ENCODE measurements at regions not wholly inside any gene's neighbourhood (a gene's known extent, or its start where the extent isn't known, plus 50 kb on each side); places are given as distances from the start of the nearest gene placed in this dataset.

DNA sequence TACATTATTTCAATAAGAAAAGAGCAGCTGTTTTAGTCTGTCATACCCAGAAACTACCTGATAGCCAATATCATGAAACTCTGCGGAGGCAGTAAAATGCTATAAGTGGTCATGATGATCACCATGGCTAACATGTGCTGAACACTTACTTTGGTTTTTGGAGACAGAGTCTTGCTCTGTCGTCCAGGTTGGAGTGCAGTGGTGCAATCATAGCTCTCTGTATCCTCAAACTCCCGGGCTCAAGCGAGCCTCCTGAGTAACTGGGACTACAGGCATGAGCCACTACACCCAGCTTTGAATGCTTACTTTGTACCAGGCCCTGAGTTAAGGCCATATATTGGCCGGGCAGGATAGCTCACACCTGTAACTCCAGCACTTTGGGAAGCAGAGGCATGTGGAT is 101.2 kb upstream of the DHX40 start:
- Mint-ChIP-seq H3K27ac (ENCODE audit: unreplicated experiment) (no peak overlapping the region), H3K9me3 (ENCODE audit: low read depth) (no peaks in the 10 kb centered on the region)

GRCh38 chr17:59465949-59466307 is 99.5 kb upstream of the DHX40 start:
- Mint-ChIP-seq H3K4me1 (ENCODE audit: low read depth) (no peaks in the 10 kb centered on the region), H3K36me3 (ENCODE audit: low read depth) (no peaks in the 10 kb centered on the region), H3K4me3 (ENCODE audit: unreplicated experiment) (no peak overlapping the region), H3K27me3 (ENCODE audit: low read depth) (no peaks in the 10 kb centered on the region), H3K9me3 (ENCODE audit: low read depth) (no peaks in the 10 kb centered on the region), H3K27ac (ENCODE audit: unreplicated experiment) (no peak overlapping the region)
- DNase-seq (ENCODE audit: low spot score): no peak
- no peak for TF ChIP-seq CTCF (IDR thresholded peaks at IDR 0.05)

More for the DNA sequence above, 101.2 kb upstream of the DHX40 start:
- H3K4me3 Mint-ChIP-seq (ENCODE audit: unreplicated experiment): no peak overlapping the region
- TF ChIP-seq CTCF (IDR thresholded peaks at IDR 0.05): no peak
- H3K4me1 Mint-ChIP-seq (ENCODE audit: low read depth): no peaks in the 10 kb centered on the region
- H3K27me3 Mint-ChIP-seq (ENCODE audit: low read depth): peaks cover 5% of the 10 kb centered on the region
- no peaks in the 10 kb centered on the region for H3K36me3 Mint-ChIP-seq (ENCODE audit: low read depth)
- DNase-seq (ENCODE audit: low spot score): no peak

DNA sequence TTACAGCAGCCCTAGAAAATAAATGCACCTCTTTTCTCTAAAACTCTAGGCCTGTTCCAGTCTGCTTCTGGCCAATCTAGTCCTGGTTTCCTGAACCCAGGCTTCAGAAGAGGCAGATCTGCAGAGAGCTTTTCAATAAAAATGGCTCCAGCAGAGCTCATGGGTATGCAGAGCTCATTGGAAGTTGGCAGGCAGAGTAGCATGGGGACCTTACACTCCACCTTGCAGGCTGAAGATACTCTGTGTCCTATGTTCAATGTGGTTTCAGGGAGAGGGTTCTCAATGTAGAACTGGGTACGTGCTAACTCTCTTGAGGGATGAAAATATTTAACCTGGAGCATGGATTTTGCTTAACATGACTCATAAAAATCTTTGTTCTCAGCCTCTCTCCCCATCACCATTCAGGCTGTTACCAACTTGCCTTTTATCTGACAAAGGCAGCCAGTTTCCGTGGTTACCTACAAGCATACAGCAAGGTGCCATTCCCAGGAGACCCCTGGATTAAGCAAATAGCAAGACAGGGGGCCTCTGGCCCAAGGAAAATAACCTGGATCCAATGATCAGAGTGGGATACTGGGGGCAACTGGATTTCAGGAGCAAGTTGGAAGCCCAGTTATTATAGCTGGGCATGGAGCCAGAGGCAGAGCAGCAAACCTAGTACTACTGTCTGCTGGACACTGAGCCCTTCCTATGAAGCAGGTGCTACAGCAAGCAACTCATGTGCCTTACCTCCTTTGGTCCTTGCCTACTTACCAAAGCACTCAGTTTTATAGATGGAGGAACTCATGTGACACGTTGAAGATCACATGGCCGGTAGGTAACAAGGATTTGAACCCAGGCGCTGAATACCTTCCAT is 98.2 kb upstream of the DHX40 start:
- H3K4me3 Mint-ChIP-seq (ENCODE audit: unreplicated experiment): no peak overlapping the region
- H3K4me1 Mint-ChIP-seq (ENCODE audit: low read depth): no peaks in the 10 kb centered on the region
- no peak overlapping the region for H3K27ac Mint-ChIP-seq (ENCODE audit: unreplicated experiment)
- no peak for TF ChIP-seq CTCF (IDR thresholded peaks at IDR 0.05)
- DNase-seq (ENCODE audit: low spot score): no peak
- no peaks in the 10 kb centered on the region for H3K9me3 Mint-ChIP-seq (ENCODE audit: low read depth)
- H3K27me3 Mint-ChIP-seq (ENCODE audit: low read depth): no peaks in the 10 kb centered on the region
- no peaks in the 10 kb centered on the region for H3K36me3 Mint-ChIP-seq (ENCODE audit: low read depth)

DNA sequence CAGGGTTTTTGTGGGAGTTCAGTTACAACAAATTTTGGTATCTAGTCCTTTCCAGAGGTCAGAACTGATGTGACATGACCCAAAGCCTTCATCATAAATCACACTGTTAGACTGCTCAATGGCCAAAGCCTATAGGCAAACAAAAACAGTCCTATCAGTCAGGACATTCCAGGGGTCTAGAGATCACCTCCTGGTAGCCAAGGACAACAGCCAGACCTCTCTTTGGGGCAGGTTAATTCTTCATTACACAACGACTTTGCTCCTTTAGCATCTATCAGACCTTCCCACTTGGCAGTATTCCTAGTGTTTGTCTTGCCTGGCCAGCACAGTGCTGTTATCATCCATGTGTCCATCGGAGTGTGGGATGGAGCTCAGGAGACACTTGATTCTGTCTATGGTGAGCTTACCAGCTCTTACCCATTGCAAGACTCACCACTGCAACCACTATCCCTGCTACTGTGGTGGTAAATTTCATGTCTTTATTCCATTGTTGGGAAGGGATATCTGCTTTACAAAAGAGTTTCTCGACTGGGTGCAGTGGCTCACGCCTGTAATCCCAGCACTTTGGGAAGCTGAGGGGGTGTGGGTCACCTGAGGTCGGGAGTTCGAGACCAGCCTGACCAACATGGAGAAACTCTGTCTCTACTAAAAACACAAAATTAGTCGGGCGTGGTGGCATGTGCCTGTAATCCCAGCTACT is 95.5 kb upstream of the DHX40 start:
- no peak for DNase-seq (ENCODE audit: low spot score)
- no peaks in the 10 kb centered on the region for H3K4me1 Mint-ChIP-seq (ENCODE audit: low read depth)
- H3K4me3 Mint-ChIP-seq (ENCODE audit: unreplicated experiment): no peak overlapping the region
- H3K36me3 Mint-ChIP-seq (ENCODE audit: low read depth): no peaks in the 10 kb centered on the region
- no peaks in the 10 kb centered on the region for H3K27me3 Mint-ChIP-seq (ENCODE audit: low read depth)
- no peak overlapping the region for H3K27ac Mint-ChIP-seq (ENCODE audit: unreplicated experiment)
- no peak for TF ChIP-seq CTCF (IDR thresholded peaks at IDR 0.05)
- no peaks in the 10 kb centered on the region for H3K9me3 Mint-ChIP-seq (ENCODE audit: low read depth)

DNA sequence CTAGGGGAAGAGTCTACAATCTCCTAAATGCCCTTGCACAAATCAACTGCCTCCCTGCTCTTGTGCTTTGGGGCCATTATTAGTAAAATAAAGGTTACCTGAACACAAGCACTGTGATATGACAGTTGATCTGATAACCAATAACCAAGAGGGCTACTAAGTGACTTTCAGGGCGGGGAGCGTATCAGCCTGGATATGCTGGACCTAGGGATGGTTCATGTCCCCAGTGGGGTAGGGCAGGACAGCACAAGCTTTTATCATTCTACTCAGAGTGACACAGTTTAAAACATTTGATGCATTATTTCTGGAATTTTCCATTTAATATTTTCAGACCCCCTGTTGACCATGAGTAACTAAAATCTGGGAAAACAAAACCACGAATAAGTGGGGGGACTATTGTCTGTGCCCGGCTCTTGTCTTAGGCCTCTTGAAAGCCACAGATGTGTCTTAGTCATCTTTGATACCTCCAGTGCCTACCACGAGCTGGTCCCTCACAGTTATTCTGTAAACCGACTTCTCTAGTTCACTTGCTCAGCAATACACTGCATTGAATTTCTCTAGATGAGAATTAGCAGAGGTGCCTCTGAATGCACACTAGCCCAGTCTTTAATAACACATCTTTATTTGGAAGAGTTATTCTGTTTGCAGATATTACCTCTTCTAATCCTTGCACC is 94.6 kb upstream of the DHX40 start:
- Mint-ChIP-seq H3K4me1 (ENCODE audit: low read depth) (no peaks in the 10 kb centered on the region), H3K27me3 (ENCODE audit: low read depth) (no peaks in the 10 kb centered on the region), H3K4me3 (ENCODE audit: unreplicated experiment) (no peak overlapping the region), H3K27ac (ENCODE audit: unreplicated experiment) (no peak overlapping the region), H3K36me3 (ENCODE audit: low read depth) (no peaks in the 10 kb centered on the region), H3K9me3 (ENCODE audit: low read depth) (no peaks in the 10 kb centered on the region)
- DNase-seq (ENCODE audit: low spot score): no peak
- no peak for TF ChIP-seq CTCF (IDR thresholded peaks at IDR 0.05)
